GM10266 (cell line): ENCODE measurements at regions not wholly inside any gene's neighbourhood (a gene's known extent, or its start where the extent isn't known, plus 50 kb on each side); places are given as distances from the start of the nearest gene placed in this dataset.

Experiments
- DNase-seq: peaks from one replicate; pipeline ENCODE4 v3.0.0; 2012; ENCODE audit errors: extremely low spot score
- TF ChIP-seq, protein P1 (sequence below): IDR thresholded peaks from 2 replicates; pipeline ENCODE4 v1.5.1; 2012; ENCODE audit warnings: mild to moderate bottlenecking, low read depth; ENCODE audit not compliant: control insufficient read depth, insufficient read depth; ENCODE audit errors: missing control alignments

DNA sequence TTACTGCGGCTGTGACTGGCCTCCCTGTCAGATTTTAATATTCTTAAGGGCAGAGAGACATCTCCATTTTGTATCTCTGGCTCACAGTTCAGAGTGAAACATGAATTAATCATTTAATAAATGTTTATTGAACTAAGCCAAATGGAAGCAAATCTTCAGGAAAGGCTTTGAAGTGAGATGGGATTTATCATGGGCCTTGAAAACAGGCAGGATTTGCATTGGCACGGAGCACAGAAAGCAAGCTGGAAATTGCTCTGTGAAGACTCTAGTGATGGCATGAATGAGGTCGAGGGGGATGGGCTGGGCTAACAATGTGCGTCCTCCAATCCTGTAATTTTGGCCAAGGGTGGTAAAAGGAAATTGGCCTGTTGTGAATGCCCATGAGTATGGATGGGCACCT is 369.8 kb upstream of the SOX11 start:
- DNase-seq: no peak
- TF ChIP-seq, protein P1, sequence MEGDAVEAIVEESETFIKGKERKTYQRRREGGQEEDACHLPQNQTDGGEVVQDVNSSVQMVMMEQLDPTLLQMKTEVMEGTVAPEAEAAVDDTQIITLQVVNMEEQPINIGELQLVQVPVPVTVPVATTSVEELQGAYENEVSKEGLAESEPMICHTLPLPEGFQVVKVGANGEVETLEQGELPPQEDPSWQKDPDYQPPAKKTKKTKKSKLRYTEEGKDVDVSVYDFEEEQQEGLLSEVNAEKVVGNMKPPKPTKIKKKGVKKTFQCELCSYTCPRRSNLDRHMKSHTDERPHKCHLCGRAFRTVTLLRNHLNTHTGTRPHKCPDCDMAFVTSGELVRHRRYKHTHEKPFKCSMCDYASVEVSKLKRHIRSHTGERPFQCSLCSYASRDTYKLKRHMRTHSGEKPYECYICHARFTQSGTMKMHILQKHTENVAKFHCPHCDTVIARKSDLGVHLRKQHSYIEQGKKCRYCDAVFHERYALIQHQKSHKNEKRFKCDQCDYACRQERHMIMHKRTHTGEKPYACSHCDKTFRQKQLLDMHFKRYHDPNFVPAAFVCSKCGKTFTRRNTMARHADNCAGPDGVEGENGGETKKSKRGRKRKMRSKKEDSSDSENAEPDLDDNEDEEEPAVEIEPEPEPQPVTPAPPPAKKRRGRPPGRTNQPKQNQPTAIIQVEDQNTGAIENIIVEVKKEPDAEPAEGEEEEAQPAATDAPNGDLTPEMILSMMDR: no peak

DNA sequence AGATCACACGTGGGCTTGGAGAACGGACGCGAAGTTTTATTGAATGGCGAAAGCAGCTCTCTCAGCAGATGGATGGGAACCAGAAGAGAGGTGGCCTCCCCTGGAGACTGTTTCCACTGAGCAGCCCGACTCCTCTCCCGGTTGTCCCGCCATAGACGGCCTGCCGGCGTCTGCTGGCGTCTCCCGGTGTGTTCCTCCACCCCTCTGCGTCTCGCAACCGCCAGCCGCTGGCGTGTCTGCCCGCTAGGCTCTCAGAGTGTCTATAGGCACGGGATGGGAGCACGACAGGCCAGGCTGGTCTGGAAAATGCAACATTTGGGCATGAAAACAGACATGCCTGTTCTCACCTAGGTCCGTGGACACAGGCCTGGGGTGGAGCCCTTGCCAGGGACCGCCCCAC is 366.7 kb upstream of the SOX11 start:
- DNase-seq: no peak
- TF ChIP-seq, protein P1: no peak

- no peak for DNase-seq
- TF ChIP-seq, protein P1: no peak
These were observed 363.4 kb upstream of the SOX11 start for GRCh38 chr2:5328826-5329225.

DNA sequence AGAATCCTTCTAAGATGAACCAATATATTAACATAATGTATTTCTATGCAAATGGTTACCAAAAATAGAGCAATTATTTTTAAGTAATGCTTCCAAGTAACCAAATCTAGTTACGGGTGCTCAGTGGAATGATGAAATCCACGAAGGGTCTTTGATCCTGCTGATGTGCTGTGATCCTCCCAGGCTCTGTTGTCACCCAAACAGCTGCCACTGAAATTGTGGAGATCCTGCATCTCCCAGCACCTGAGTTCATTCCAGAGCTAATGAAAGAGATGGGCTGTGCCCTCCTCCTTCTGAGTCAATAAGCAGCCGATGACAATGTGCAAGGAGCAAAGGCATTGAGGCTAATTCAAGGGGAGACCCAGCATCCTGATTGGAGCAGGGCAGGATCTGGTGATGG is 362.4 kb upstream of the SOX11 start:
- DNase-seq: no peak
- TF ChIP-seq, protein P1: no peak

GRCh38 chr2:5330961-5331360 is 361.2 kb upstream of the SOX11 start:
- DNase-seq: no peak
- TF ChIP-seq, protein P1: no peak

DNA sequence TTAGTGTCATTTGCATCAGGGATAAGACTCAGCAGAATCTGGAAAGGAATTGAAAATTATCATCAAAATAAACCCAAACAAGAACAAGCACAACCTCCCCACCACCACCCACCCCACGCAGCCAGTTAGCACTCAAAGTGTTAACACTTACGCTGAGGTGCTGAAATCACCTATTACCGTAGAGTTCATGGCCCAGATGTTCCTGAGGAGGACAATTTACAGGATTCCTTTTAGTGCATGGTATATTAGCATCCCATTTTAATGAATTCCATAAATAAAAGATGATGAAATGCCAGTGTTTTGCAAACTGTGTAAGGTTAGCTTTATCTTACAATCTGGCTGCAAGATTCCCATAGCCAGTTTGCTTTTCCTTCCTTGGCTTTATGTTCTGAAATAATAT is 359.3 kb upstream of the SOX11 start:
- no peak for DNase-seq
- TF ChIP-seq, protein P1: no peak

GRCh38 chr2:5339473-5339872 is 352.7 kb upstream of the SOX11 start:
- TF ChIP-seq, protein P1: no peak
- no peak for DNase-seq
